ENCODE measurements at regions not wholly inside any gene's neighbourhood (a gene's known extent, or its start where the extent isn't known, plus 50 kb on each side); places are given as distances from the start of the nearest gene placed in this dataset.

DNA sequence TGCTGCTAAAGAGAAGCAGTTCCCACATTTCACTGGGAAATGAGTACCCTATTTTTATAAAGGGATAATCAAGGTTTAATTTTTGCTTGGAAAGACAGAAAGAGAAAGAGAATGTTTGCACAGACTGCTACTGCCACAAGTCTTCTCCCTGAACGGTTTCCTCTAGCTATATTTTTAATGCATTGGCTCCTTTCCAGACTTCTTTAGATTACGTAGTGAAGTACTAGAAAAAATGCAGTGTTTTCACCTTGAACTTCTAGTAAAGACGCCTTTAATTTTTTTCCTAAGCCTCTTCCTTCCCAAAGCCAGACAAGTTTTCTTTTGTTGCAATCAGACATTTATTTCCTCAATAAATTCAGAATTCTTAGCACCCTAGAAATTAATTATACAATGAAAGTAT, 248.3 kb upstream of the CCDC54 start:
- TF ChIP-seq, protein P1, sequence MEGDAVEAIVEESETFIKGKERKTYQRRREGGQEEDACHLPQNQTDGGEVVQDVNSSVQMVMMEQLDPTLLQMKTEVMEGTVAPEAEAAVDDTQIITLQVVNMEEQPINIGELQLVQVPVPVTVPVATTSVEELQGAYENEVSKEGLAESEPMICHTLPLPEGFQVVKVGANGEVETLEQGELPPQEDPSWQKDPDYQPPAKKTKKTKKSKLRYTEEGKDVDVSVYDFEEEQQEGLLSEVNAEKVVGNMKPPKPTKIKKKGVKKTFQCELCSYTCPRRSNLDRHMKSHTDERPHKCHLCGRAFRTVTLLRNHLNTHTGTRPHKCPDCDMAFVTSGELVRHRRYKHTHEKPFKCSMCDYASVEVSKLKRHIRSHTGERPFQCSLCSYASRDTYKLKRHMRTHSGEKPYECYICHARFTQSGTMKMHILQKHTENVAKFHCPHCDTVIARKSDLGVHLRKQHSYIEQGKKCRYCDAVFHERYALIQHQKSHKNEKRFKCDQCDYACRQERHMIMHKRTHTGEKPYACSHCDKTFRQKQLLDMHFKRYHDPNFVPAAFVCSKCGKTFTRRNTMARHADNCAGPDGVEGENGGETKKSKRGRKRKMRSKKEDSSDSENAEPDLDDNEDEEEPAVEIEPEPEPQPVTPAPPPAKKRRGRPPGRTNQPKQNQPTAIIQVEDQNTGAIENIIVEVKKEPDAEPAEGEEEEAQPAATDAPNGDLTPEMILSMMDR (conservative IDR thresholded peaks at IDR 0.05), result no peak
- no peak for TF ChIP-seq ZFX (IDR thresholded peaks at IDR 0.05)
